Body of pancreas (tissue), 4 donors: ENCODE measurements at regions not wholly inside any gene's neighbourhood (a gene's known extent, or its start where the extent isn't known, plus 50 kb on each side); places are given as distances from the start of the nearest gene placed in this dataset.

Experiments
- ATAC-seq: fragments of 150-250 bp; one replicate; pipeline ENCODE4 v1.9.1; 2016
- DNase-seq, 4 donors: peaks; one replicate each; pipeline ENCODE4 v3.0.0-alpha.2; 2019
- H3K27ac ChIP-seq, 4 donors: fragments of 200-600 bp; sonication (generic); 1 replicate in 3 of 4; 2 replicates in 1 of 4; pipeline versions ENCODE4 v1.5.1 to v1.6.1; 2016 to 2019; ENCODE audit warnings: mild to moderate bottlenecking in 1 of 4, mixed read lengths in 1 of 4, moderate library complexity in 1 of 4
- H3K27me3 ChIP-seq, 2 donors: fragments of 200-600 bp; sonication (generic); one replicate each; pipeline ENCODE4 v1.6.0; 2016; ENCODE audit warnings: mild to moderate bottlenecking in 1 of 2
- H3K36me3 ChIP-seq, 2 donors: fragments of 200-600 bp; sonication (generic); replicated peaks in 1 of 2; 2 replicates each; pipeline ENCODE4 v1.5.1; 2016; ENCODE audit warnings: low read depth in 2 of 2; ENCODE audit not compliant: insufficient read depth in 1 of 2
- H3K4me1 ChIP-seq: fragments of 200-600 bp; sonication (generic); one replicate; pipeline ENCODE4 v1.6.0; 2016
- H3K4me3 ChIP-seq, 2 donors: fragments of 200-600 bp; sonication (generic); 1 replicate in 1 of 2; 2 replicates in 1 of 2; pipeline ENCODE4 v1.5.1; 2016 to 2019
- H3K9me3 ChIP-seq, 3 donors: fragments of 200-600 bp; sonication (generic); 1 replicate in 2 of 3; 2 replicates in 1 of 3; pipeline ENCODE4 v1.5.1; 2016
- CTCF ChIP-seq, 7 experiments: fragments of 450-650 bp in 4 of 7; fragments of 200-600 bp in 3 of 7; sonication (generic) in 3 of 7; IDR thresholded peaks; one replicate each; pipeline ENCODE4 v1.5.1; 2016 to 2019; ENCODE audit warnings: antibody characterized with exemption in 7 of 7
- POLR2A ChIP-seq, 3 donors: fragments of 450-650 bp; IDR thresholded peaks; one replicate each; pipeline ENCODE4 v1.6.1; 2016; ENCODE audit warnings: antibody characterized with exemption in 3 of 3, mild to moderate bottlenecking in 2 of 3
- WGBS, 2 donors: methylation state at CpG; one replicate each; pipeline ENCODE4 v1.1.5; 2017; 5-methylcytosine and 5-hydroxymethylcytosine counted together
- intact Hi-C: fragments of 100-400 bp; cut with DNase I; formaldehyde crosslinking; loops from one replicate; pipeline ENCODE4 v1.15.1; 2023

- Histone ChIP-seq H3K27me3 (no peaks in the 10 kb centered on the region), H3K27ac (peak overlapping the region in 3 of 4 donors; percentile 43 to 60 (median 58)), H3K36me3 (no peaks in the 10 kb centered on the region), H3K4me3 (no peak overlapping the region), H3K4me1 (peaks cover 21% of the 10 kb centered on the region), H3K9me3 (no peaks in the 10 kb centered on the region)
- DNase-seq, result peak; percentile 31 to 55 (median 51)
- TF ChIP-seq CTCF (IDR thresholded peaks at IDR 0.05) (no peak), POLR2A (IDR thresholded peaks at IDR 0.05) (no peak)
- peak; percentile 85 for ATAC-seq
- intact Hi-C loops, result no loop called here
- WGBS, 2 donors, result 38 to 42% methylated on average over 4 of the region's 4 CpGs
Observed at GRCh38 chr11:34792814-34793258, 123.3 kb downstream of the APIP start.

- ATAC-seq, result no peak
- intact Hi-C loops, result no loop called here
Observed at GRCh38 chr11:34791780-34792542, 124.2 kb downstream of the APIP start.

GRCh38 chr11:34790620-34791019, 125.6 kb downstream of the APIP start:
- H3K27me3 ChIP-seq, result no peaks in the 10 kb centered on the region
- no peaks in the 10 kb centered on the region for H3K36me3 ChIP-seq
- H3K4me3 ChIP-seq, result no peak overlapping the region
- DNase-seq (no peak), ATAC-seq (no peak)
- no peak overlapping the region for H3K27ac ChIP-seq
- no peaks in the 10 kb centered on the region for H3K9me3 ChIP-seq
- TF ChIP-seq POLR2A (IDR thresholded peaks at IDR 0.05), result no peak
- no peak for TF ChIP-seq CTCF (IDR thresholded peaks at IDR 0.05)
- H3K4me1 ChIP-seq, result peaks cover 21% of the 10 kb centered on the region
- intact Hi-C loops, result no loop called here
- WGBS, 2 donors, result 79 to 91% methylated on average over 3 of the region's 3 CpGs

More at GRCh38 chr11:34791780-34792542, 124.2 kb downstream of the APIP start:
- WGBS, 2 donors, result 59 to 61% methylated on average over 5 of the region's 5 CpGs
- TF ChIP-seq CTCF (IDR thresholded peaks at IDR 0.05) (no peak), POLR2A (IDR thresholded peaks at IDR 0.05) (no peak)
- peak overlapping the region in 3 of 4 donors; percentile 43 to 60 (median 58) for H3K27ac ChIP-seq
- DNase-seq, result no peak
- H3K4me1 ChIP-seq, result peaks cover 21% of the 10 kb centered on the region
- no peak overlapping the region for H3K4me3 ChIP-seq
- H3K27me3 ChIP-seq, result no peaks in the 10 kb centered on the region
- H3K36me3 ChIP-seq, result no peaks in the 10 kb centered on the region
- H3K9me3 ChIP-seq, result no peaks in the 10 kb centered on the region

GRCh38 chr11:34789196-34789834, 126.9 kb downstream of the APIP start:
- Histone ChIP-seq H3K9me3 (no peaks in the 10 kb centered on the region), H3K27ac (no peak overlapping the region), H3K4me3 (no peak overlapping the region), H3K36me3 (no peaks in the 10 kb centered on the region), H3K27me3 (no peaks in the 10 kb centered on the region), H3K4me1 (peaks cover 21% of the 10 kb centered on the region)
- ATAC-seq (no peak), DNase-seq (no peak)
- intact Hi-C loops, result no loop called here
- 69 to 75% methylated on average over 4 of the region's 4 CpGs for whole genome bisulfite sequencing, 2 donors
- TF ChIP-seq CTCF (IDR thresholded peaks at IDR 0.05), result no peak
- no peak for TF ChIP-seq POLR2A (IDR thresholded peaks at IDR 0.05)
